NB4 (cell line): ENCODE measurements at regions not wholly inside any gene's neighbourhood (a gene's known extent, or its start where the extent isn't known, plus 50 kb on each side); places are given as distances from the start of the nearest gene placed in this dataset.

ENCODE experiments used
- CTCF ChIP-seq: IDR thresholded peaks from one replicate; pipeline ENCODE4 v1.5.1; 2012; ENCODE audit warnings: low read depth, low read length
- MAX ChIP-seq: IDR thresholded peaks from 2 replicates; pipeline ENCODE4 v1.6.1; 2011; ENCODE audit warnings: low read depth, low read length
- MYC ChIP-seq: IDR thresholded peaks from 2 replicates; pipeline ENCODE4 v1.6.1; 2011; ENCODE audit warnings: low read depth, low read length
- POLR2A ChIP-seq: IDR thresholded peaks from 2 replicates; pipeline ENCODE4 v1.6.1; 2011; ENCODE audit warnings: mild to moderate bottlenecking; ENCODE audit not compliant: insufficient read length; ENCODE audit errors: extremely low read depth

- TF ChIP-seq CTCF (no peak), POLR2A (no peak), MYC (no peak), MAX (no peak)
These were observed 76.4 kb upstream of the FCN1 start for GRCh38 chr9:134993996-134994720.
